OCI-LY1 (cell line): ENCODE measurements at regions not wholly inside any gene's neighbourhood (a gene's known extent, or its start where the extent isn't known, plus 50 kb on each side); places are given as distances from the start of the nearest gene placed in this dataset.
"Not testable (repeated sequence)": the region's sequence is repeated elsewhere in the genome, so short reads cannot be mapped to it uniquely, and the experiment has no call there.

ENCODE experiments used
- H2AFZ ChIP-seq: fragments of 200-600 bp; sonication (generic), shearing (Covaris generic); 2 replicates; pipeline ENCODE4 v1.6.0; 2014; ENCODE audit warnings: antibody characterized with exemption, mild to moderate bottlenecking, low read length
- H3F3A ChIP-seq: fragments of 200-600 bp; sonication (generic), shearing (Covaris generic); 2 replicates; pipeline ENCODE4 v1.6.0; 2014; ENCODE audit warnings: mild to moderate bottlenecking, antibody characterized with exemption, low read length, moderate library complexity; ENCODE audit not compliant: insufficient read depth
- H3K27ac ChIP-seq: fragments of 200-600 bp; sonication (generic); 2 replicates; pipeline ENCODE4 v1.5.1; 2014; ENCODE audit warnings: low read length, mixed run types, mild to moderate bottlenecking, low read depth; ENCODE audit not compliant: poor library complexity, severe bottlenecking
- H3K27me3 ChIP-seq: fragments of 200-600 bp; sonication (generic); 2 replicates; pipeline ENCODE4 v1.6.0; 2014; ENCODE audit warnings: antibody characterized with exemption, mild to moderate bottlenecking, low read length, moderate library complexity; ENCODE audit not compliant: insufficient read depth
- H3K36me3 ChIP-seq: fragments of 200-600 bp; sonication (generic); 2 replicates; pipeline ENCODE4 v1.6.1; 2014; ENCODE audit warnings: mild to moderate bottlenecking, antibody characterized with exemption, low read length, moderate library complexity, mixed read lengths; ENCODE audit not compliant: insufficient read depth
- H3K4me1 ChIP-seq: fragments of 200-600 bp; sonication (generic); 2 replicates; pipeline ENCODE4 v1.5.1; 2014; ENCODE audit warnings: mild to moderate bottlenecking, low read length, moderate library complexity; ENCODE audit not compliant: insufficient read depth, severe bottlenecking
- H3K4me2 ChIP-seq: fragments of 200-600 bp; sonication (generic), shearing (Covaris generic); 2 replicates; pipeline ENCODE4 v1.6.1; 2014; ENCODE audit warnings: low read length
- H3K4me3 ChIP-seq: fragments of 200-600 bp; sonication (generic); 2 replicates; pipeline ENCODE4 v1.5.1; 2014; ENCODE audit warnings: low read length, low read depth, mild to moderate bottlenecking, mixed read lengths; ENCODE audit not compliant: poor library complexity, severe bottlenecking
- H3K79me2 ChIP-seq: fragments of 200-600 bp; shearing (Covaris generic); 2 replicates; pipeline ENCODE4 v1.6.1; 2016; ENCODE audit warnings: mixed run types, low read length, mixed read lengths; ENCODE audit not compliant: insufficient read depth
- H3K9ac ChIP-seq: fragments of 200-600 bp; sonication (generic), shearing (Covaris generic); 2 replicates; pipeline ENCODE4 v1.6.1; 2014; ENCODE audit warnings: mild to moderate bottlenecking, low read length, mixed read lengths
- H3K9me2 ChIP-seq: fragments of 200-600 bp; sonication (generic), shearing (Covaris generic); 2 replicates; pipeline ENCODE4 v1.6.1; 2014; ENCODE audit warnings: low read depth, mild to moderate bottlenecking, low read length, mixed read lengths
- H3K9me3 ChIP-seq: fragments of 200-600 bp; shearing (Covaris generic); 2 replicates; pipeline ENCODE4 v1.6.1; 2014; ENCODE audit warnings: low read length, mixed read lengths
- H4K20me1 ChIP-seq: fragments of 200-600 bp; sonication (generic), shearing (Covaris generic); 2 replicates; pipeline ENCODE4 v1.6.0; 2016; ENCODE audit warnings: mild to moderate bottlenecking, low read length; ENCODE audit not compliant: insufficient read depth
- EZH2 ChIP-seq: fragments of 200-600 bp; sonication (generic), shearing (Covaris generic); IDR thresholded peaks from 2 replicates; pipeline ENCODE4 v1.8.0; 2017; ENCODE audit warnings: borderline replicate concordance, mixed run types, mild to moderate bottlenecking, antibody characterized with exemption, low read length, moderate library complexity, mixed read lengths
- TF ChIP-seq, protein P1 (sequence below): fragments of 200-600 bp; sonication (generic), shearing (Covaris generic); IDR thresholded peaks from 2 replicates; pipeline ENCODE4 v1.5.1; 2017; ENCODE audit warnings: mild to moderate bottlenecking, antibody characterized with exemption, low read length, moderate library complexity, mixed read lengths

DNA sequence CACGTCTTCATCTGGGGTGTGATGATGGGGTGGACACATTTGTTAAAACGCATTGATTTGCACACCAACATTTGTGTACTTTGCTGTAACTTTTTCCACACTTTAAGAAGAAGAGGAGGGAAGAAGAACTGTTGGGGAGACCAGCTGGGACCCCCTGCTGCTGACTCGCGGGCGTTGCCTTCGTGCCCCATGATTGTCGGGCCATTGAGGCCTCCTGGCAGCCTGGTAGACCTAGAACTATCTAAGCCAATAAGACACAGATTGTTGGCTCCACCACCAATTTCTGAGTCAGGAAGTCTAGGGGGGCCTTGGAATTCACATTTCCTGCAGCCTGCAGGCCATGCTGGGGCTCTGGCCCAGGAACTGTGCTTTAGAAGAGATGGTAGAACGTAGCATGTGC lies 105.5 kb downstream of the TNFRSF13B start:
- H4K20me1 ChIP-seq: no peaks in the 10 kb centered on the region

DNA sequence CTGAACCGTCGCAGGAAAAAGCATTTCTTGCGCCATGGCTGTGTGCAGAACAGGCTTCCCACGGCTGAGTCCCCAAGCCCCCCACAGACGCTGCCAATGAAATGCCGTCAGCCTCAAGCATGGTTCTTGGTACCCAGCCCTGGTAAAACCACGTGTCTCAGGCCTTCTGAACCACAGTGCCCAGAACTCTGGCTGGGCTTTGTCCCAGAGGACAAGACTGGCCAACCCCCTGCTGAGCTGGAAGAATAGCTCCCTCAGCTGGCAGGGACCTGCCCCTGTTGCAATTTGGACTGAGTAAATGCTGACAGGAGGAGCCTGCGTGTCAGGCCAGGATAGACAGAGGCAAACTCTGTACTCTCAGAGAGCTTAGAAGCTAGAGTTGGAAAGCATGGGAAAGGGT lies 106.2 kb downstream of the TNFRSF13B start:
- not testable (repeated sequence) for H3K79me2 ChIP-seq, H3K27ac ChIP-seq, H3K9ac ChIP-seq, H3F3A ChIP-seq, H4K20me1 ChIP-seq, H3K4me1 ChIP-seq, H2AFZ ChIP-seq, H3K27me3 ChIP-seq, H3K9me3 ChIP-seq, H3K36me3 ChIP-seq, H3K4me2 ChIP-seq, H3K4me3 ChIP-seq, H3K9me2 ChIP-seq

More for the DNA sequence above, 105.5 kb downstream of the TNFRSF13B start:
- Histone ChIP-seq H3K9me3 (no peaks in the 10 kb centered on the region), H3K79me2 (no peaks in the 10 kb centered on the region), H2AFZ (no peak overlapping the region), H3K27me3 (no peaks in the 10 kb centered on the region), H3K4me3 (no peak overlapping the region), H3K4me2 (no peak overlapping the region), H3F3A (no peaks in the 10 kb centered on the region), H3K4me1 (no peaks in the 10 kb centered on the region), H3K9me2 (no peaks in the 10 kb centered on the region), H3K9ac (no peak overlapping the region), H3K36me3 (no peaks in the 10 kb centered on the region), H3K27ac (no peak overlapping the region)
- TF ChIP-seq EZH2: no peak
- TF ChIP-seq, protein P1, sequence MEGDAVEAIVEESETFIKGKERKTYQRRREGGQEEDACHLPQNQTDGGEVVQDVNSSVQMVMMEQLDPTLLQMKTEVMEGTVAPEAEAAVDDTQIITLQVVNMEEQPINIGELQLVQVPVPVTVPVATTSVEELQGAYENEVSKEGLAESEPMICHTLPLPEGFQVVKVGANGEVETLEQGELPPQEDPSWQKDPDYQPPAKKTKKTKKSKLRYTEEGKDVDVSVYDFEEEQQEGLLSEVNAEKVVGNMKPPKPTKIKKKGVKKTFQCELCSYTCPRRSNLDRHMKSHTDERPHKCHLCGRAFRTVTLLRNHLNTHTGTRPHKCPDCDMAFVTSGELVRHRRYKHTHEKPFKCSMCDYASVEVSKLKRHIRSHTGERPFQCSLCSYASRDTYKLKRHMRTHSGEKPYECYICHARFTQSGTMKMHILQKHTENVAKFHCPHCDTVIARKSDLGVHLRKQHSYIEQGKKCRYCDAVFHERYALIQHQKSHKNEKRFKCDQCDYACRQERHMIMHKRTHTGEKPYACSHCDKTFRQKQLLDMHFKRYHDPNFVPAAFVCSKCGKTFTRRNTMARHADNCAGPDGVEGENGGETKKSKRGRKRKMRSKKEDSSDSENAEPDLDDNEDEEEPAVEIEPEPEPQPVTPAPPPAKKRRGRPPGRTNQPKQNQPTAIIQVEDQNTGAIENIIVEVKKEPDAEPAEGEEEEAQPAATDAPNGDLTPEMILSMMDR: no peak

DNA sequence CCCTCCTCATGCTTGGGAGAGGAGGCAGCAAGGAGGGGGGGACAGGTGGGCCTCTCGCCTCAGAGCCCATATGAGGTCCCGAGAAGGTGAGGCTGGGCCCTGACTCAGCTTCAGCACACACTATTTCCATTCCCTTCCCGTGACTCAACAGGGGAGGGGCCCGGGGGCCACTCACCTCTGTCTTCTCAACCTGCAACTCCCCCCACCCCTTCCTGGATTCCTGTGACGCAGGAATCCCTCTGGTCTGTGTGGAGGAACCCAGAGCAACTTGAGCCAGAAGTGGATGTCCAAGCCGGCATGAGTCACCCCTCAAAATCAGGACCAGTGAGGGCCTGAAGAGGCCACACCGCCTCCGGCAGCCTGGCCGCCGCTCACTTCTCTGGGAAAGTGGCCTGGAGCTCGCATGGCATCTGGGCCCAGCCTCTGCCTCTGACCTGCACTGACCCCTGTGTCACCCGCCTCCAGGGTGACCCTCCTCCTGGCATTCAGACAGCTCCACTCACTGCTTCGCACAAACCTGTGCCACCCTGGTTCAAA lies 106.8 kb downstream of the TNFRSF13B start:
- H3K27me3 ChIP-seq: not testable (repeated sequence)

DNA sequence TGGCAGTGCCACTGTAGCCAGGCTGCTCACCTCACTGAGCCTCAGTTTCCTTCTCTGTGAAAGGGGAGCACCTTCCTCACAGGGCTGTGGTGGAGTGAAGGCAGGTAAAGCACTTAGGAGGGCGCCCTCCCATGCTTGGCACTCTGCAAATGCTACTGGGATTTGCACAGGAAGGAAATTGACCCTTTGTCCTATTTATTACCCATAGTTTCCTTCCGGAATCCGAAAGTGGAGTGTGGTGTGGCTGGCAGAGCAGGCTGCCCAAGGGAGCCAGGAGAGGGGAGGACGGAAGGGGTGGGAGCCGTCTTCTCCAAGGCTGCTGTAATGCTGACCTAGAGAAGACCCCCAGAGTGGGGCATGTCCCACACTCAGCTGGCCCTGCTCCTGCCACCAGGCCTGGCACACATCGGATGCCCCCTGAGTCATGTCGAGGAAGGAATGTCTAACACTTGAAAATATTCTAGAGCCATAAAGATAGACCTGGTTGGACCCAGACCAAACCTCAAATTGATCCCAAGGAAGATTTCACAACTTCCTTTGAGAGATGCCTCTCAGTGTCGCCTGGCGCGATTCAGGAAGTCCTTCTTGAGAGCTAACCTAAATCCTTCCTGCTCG lies 107.3 kb downstream of the TNFRSF13B start:
- not testable (repeated sequence) for H3K36me3 ChIP-seq, H3K79me2 ChIP-seq, H4K20me1 ChIP-seq, H3K9me2 ChIP-seq, H3K27ac ChIP-seq, H3F3A ChIP-seq, H3K4me3 ChIP-seq, H2AFZ ChIP-seq, H3K4me2 ChIP-seq, H3K9me3 ChIP-seq, H3K4me1 ChIP-seq, H3K9ac ChIP-seq, H3K27me3 ChIP-seq

More for the DNA sequence above, 106.8 kb downstream of the TNFRSF13B start:
- not testable (repeated sequence) for H3K4me3 ChIP-seq, H4K20me1 ChIP-seq, H3K9me2 ChIP-seq, H3K27ac ChIP-seq, H2AFZ ChIP-seq, H3K36me3 ChIP-seq, H3K9me3 ChIP-seq, H3K79me2 ChIP-seq, H3F3A ChIP-seq, H3K4me2 ChIP-seq, H3K4me1 ChIP-seq, H3K9ac ChIP-seq

DNA sequence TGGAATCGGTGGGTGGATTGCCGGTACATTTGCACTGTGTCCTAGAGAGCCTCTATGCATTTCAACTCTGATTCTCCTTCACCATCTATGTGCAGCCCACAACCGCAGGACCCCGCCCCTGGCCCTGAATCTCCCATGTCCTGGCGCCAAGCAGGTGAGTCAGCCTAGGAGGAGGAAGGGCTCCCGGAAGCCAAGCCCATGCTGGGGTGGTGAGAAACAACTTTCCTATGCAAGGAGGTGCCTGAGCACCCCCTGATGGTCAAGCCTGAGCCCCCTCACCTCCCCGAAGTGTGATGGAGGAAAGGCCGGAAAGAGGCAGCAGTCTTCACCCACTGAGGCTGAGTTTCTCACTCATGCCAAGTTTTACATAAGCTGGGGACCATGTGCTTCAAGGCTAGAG lies 110.8 kb downstream of the TNFRSF13B start:
- H3K4me1 ChIP-seq, H2AFZ ChIP-seq, H3K9me2 ChIP-seq, H4K20me1 ChIP-seq, H3K9me3 ChIP-seq, H3F3A ChIP-seq, H3K27me3 ChIP-seq, H3K36me3 ChIP-seq, H3K9ac ChIP-seq, H3K4me2 ChIP-seq, H3K4me3 ChIP-seq, H3K27ac ChIP-seq, H3K79me2 ChIP-seq: not testable (repeated sequence)

DNA sequence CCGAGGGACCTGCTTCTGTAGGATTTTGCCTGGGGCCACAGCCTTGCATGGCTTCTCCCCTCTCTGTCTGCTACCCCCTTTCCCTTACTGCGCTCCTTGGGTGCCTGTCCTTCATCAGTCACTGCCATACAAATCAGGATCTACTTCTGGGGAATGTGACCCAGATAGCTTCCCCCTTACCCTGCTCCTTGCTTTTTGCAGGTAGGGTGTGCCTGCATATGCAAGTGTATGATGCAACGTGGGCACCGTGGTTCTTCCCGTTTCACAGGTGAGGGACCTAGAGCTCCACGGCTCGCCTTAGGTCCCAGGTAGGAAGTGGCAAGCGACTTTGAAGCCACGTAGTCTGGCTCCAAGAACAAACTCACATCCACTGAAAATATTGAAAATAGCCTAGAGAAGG lies 111.5 kb downstream of the TNFRSF13B start:
- not testable (repeated sequence) for H3K36me3 ChIP-seq, H3K9me2 ChIP-seq, H3K4me3 ChIP-seq, H3F3A ChIP-seq, H4K20me1 ChIP-seq, H3K9me3 ChIP-seq, H3K27ac ChIP-seq, H3K27me3 ChIP-seq, H3K9ac ChIP-seq, H3K79me2 ChIP-seq, H2AFZ ChIP-seq, H3K4me2 ChIP-seq, H3K4me1 ChIP-seq

DNA sequence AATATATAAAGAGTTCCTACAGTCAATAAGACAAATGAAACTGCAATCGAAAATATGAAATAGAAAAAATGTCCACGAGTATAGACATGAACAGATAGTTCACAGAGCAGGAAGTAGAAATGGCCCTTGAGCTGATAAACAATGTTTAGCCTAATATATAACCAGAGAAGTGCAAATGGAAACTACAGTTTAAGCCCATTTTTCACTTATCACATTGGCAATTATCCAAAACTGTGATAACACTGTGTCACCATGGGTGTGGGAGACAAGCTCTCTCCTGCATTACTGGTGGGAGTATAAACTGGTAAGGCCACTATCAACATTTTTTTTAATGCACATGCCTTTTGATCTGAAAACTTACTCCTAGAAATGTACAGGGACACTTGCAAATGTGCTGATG lies 112.4 kb downstream of the TNFRSF13B start:
- H3K9me3 ChIP-seq, H3K9ac ChIP-seq, H2AFZ ChIP-seq, H4K20me1 ChIP-seq, H3K4me3 ChIP-seq, H3K79me2 ChIP-seq, H3F3A ChIP-seq, H3K4me1 ChIP-seq, H3K36me3 ChIP-seq, H3K9me2 ChIP-seq, H3K27ac ChIP-seq, H3K27me3 ChIP-seq, H3K4me2 ChIP-seq: not testable (repeated sequence)
